ENCODE measurements at regions not wholly inside any gene's neighbourhood (a gene's known extent, or its start where the extent isn't known, plus 50 kb on each side); places are given as distances from the start of the nearest gene placed in this dataset.
"Not testable (repeated sequence)": the region's sequence is repeated elsewhere in the genome, so short reads cannot be mapped to it uniquely, and the experiment has no call there.

GRCh38 chr4:151851354-151851753 lies 90.5 kb upstream of the GATB start:
- no peak for DNase-seq (ENCODE audit: low spot score)

- no peak for DNase-seq (ENCODE audit: low spot score)
Observed at GRCh38 chr4:151850791-151851213, 90.0 kb upstream of the GATB start.

GRCh38 chr4:151845551-151845950 lies 84.7 kb upstream of the GATB start:
- DNase-seq (ENCODE audit: low spot score): not testable (repeated sequence)

- DNase-seq (ENCODE audit: low spot score): no peak
Observed at GRCh38 chr4:151842430-151843079, 81.7 kb upstream of the GATB start.

GRCh38 chr4:151841107-151841506 lies 80.3 kb upstream of the GATB start:
- DNase-seq (ENCODE audit: low spot score): no peak

GRCh38 chr4:151835467-151835866 lies 74.7 kb upstream of the GATB start:
- DNase-seq (ENCODE audit: low spot score): no peak

- no peak for DNase-seq (ENCODE audit: low spot score)
Observed at GRCh38 chr4:151833174-151833573, 72.4 kb upstream of the GATB start.

GRCh38 chr4:151831526-151831925 lies 70.7 kb upstream of the GATB start:
- no peak for DNase-seq (ENCODE audit: low spot score)

GRCh38 chr4:151830168-151830567 lies 69.4 kb upstream of the GATB start:
- DNase-seq (ENCODE audit: low spot score): no peak

- DNase-seq (ENCODE audit: low spot score): no peak
Observed at GRCh38 chr4:151829309-151829708, 68.5 kb upstream of the GATB start.

GRCh38 chr4:151824656-151825055 lies 63.8 kb upstream of the GATB start:
- no peak for DNase-seq (ENCODE audit: low spot score)

GRCh38 chr4:151822331-151822730 lies 61.5 kb upstream of the GATB start:
- no peak for DNase-seq (ENCODE audit: low spot score)

GRCh38 chr4:151820004-151820403 lies 59.2 kb upstream of the GATB start:
- DNase-seq (ENCODE audit: low spot score): no peak

GRCh38 chr4:151811403-151811802 lies 50.6 kb upstream of the GATB start:
- no peak for DNase-seq (ENCODE audit: low spot score)
